Mesodermal cell (in vitro differentiated cells): ENCODE measurements at regions not wholly inside any gene's neighbourhood (a gene's known extent, or its start where the extent isn't known, plus 50 kb on each side); places are given as distances from the start of the nearest gene placed in this dataset.

ENCODE experiments used
- H3K27ac ChIP-seq: 2 replicates; pipeline ENCODE4 v1.7.0; 2013; ENCODE audit warnings: mild to moderate bottlenecking, low read depth, low read length, moderate library complexity; ENCODE audit not compliant: severe bottlenecking
- H3K36me3 ChIP-seq: 2 replicates; pipeline ENCODE4 v1.7.1; 2013; ENCODE audit warnings: mild to moderate bottlenecking, low read length, moderate library complexity; ENCODE audit not compliant: control insufficient read depth, insufficient read depth
- H3K4me1 ChIP-seq: one replicate; pipeline ENCODE4 v1.7.1; 2013; ENCODE audit warnings: mild to moderate bottlenecking, low read length; ENCODE audit not compliant: insufficient read depth, control insufficient read depth, poor library complexity, severe bottlenecking
- H3K4me3 ChIP-seq: 2 replicates; pipeline ENCODE4 v1.7.0; 2013; ENCODE audit warnings: low read length, control low read depth, mild to moderate bottlenecking; ENCODE audit not compliant: insufficient read depth, poor library complexity, severe bottlenecking; ENCODE audit errors: extremely low read depth
- H3K9me3 ChIP-seq: 2 replicates; pipeline ENCODE4 v1.7.1; 2013; ENCODE audit warnings: mild to moderate bottlenecking, low read length, moderate library complexity; ENCODE audit not compliant: control insufficient read depth
- WGBS, 2 experiments: methylation state at CpG; one replicate each; pipeline ENCODE4 v1.1.5; 2013; ENCODE audit warnings: missing lambda C conversion rate in 2 of 2; ENCODE audit not compliant: insufficient coverage in 2 of 2; 5-methylcytosine and 5-hydroxymethylcytosine counted together

GRCh38 chr5:89280103-89281037 is 397.4 kb upstream of the MEF2C start:
- Histone ChIP-seq H3K9me3 (no peaks in the 10 kb centered on the region), H3K4me1 (peaks cover 12% of the 10 kb centered on the region), H3K36me3 (no peaks in the 10 kb centered on the region), H3K4me3 (no peak overlapping the region), H3K27ac (no peak overlapping the region)
- WGBS, 2 experiments, result no CpG with 5 or more reads among the region's 2 CpGs

DNA sequence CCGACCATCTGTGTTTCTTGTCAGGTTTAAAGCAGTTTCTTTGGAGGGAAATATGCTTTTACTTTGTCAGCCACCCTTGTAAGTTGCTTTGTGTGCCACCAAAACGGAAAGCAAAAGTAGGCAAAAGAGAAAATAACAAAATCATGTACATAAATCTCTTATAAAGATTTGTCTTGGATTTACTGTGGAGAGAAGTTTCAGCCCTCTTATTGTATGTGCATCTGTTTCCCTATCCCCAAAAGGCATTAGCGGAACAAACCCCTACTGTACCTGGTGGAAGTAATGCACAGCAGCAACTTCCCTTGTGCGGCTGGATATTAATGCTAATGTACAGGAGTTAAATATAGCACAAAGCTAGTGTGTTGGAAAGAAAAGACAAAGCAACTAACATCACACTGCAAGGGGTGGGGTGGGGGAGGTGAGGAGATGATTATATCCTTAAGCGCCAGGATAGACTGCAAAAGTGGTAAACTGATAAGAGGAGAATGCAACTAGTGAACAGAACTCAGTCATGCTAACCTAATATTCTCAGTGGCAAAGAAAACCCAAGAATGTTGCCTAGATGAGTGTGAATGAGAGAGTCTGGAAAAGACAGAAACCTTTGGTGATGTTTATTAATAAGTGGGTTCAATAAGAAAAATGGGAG is 396.5 kb upstream of the MEF2C start:
- no peak overlapping the region for H3K27ac ChIP-seq
- no peak overlapping the region for H3K4me3 ChIP-seq
- peaks cover 12% of the 10 kb centered on the region for H3K4me1 ChIP-seq
- no peaks in the 10 kb centered on the region for H3K36me3 ChIP-seq
- WGBS, 2 experiments, result no CpG with 5 or more reads among the region's 5 CpGs
- no peaks in the 10 kb centered on the region for H3K9me3 ChIP-seq

DNA sequence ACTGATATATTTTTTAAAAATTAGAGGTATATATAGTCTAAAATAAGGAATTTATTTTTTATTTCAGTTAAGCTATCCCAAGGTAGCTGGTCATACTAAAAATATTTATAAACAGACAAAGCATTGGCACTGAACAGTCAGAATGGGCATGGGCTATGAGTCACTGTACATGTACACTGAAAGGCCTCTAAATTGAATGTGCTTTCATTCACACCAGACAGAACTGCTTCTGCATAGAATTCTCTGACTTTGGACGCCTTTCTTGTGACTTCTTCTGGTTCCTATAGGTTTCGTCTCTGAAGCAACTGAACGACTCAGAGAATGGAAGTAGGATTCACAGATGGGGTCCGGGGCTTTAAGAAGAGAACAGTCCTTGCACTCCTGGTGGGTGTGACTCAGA is 394.8 kb upstream of the MEF2C start:
- 89 to 94% methylated on average over 3 to 4 of the region's 4 CpGs for WGBS, 2 experiments
- Histone ChIP-seq H3K36me3 (no peaks in the 10 kb centered on the region), H3K4me3 (no peak overlapping the region), H3K27ac (no peak overlapping the region), H3K4me1 (peaks cover 12% of the 10 kb centered on the region), H3K9me3 (no peaks in the 10 kb centered on the region)

DNA sequence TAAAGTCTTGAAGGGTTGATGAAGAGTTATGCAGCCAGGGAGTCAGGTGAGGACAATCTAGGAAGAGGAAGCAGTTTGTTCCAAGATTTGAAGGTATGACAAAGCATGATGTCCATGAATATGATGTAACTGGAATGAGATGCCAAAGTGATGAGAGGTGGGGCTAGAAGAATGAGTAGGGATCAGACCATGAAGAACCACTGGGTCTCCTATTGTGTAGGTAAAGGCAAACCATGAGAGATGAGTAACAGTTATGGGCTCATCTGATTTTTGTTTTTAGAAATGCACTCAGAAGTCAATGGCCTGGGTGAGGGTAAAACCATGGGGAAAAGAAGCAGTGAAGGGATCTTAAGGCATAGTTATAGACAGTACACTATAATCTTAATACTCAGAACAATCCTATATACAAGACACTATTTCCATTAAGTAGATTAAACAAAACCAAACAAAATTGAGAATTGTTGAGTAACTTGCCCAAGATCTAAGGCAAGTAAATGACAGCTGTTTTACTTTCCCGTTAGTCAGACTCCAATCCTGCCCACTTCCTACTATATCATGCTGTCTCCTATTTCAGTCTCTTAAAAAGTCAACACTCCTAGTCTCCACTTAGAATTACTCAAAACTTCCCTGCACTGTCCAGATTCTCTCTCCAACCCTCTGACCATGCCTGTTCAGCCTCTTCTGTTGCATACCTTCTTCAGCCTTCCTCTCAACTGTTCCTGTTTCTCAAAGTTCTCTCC is 393.8 kb upstream of the MEF2C start:
- Histone ChIP-seq H3K4me3 (no peak overlapping the region), H3K4me1 (peaks cover 4% of the 10 kb centered on the region), H3K36me3 (no peaks in the 10 kb centered on the region), H3K9me3 (no peaks in the 10 kb centered on the region), H3K27ac (no peak overlapping the region)
- 89 to 92% methylated on average over 1 of the region's 1 CpG for WGBS, 2 experiments

DNA sequence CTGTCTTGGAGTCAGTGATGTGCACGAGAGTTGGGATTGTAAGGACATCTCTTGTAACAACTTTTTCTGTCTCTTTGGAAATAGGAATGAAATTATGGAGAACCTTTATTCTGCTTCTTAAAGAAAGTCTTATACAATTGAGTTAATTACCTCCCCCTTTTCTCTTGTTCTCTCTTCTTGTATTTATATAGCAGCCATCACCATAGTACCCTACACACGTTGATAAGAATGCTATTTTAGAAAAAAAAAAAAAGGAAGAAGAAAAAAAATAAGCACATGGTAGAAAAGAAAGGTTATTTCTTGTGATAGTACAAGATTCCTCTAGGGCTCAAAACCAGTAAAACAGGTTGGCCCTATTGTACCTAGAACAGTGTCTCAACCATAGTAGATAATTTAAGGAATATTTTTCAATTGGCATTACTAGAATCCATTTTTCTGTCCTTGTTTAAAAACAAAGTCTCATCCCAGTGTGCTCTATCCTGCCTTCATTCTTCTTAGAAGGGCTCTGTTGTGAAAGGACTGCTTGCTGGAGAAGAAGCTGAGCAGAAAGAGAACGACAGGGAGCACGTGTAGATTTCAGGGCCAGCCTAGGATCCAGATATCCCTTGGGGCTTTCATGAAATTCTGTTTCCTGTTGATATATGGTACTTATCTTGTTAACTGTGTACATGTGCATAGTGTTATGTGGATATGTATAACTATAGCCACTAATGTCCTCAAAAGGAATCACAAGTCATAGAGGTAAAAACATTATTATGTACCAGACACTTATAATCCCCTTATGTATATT is 392.3 kb upstream of the MEF2C start:
- H3K4me1 ChIP-seq, result no peaks in the 10 kb centered on the region
- no peak overlapping the region for H3K4me3 ChIP-seq
- 80 to 100% methylated on average over 1 to 2 of the region's 4 CpGs for WGBS, 2 experiments
- no peaks in the 10 kb centered on the region for H3K9me3 ChIP-seq
- no peak overlapping the region for H3K27ac ChIP-seq
- H3K36me3 ChIP-seq, result no peaks in the 10 kb centered on the region

DNA sequence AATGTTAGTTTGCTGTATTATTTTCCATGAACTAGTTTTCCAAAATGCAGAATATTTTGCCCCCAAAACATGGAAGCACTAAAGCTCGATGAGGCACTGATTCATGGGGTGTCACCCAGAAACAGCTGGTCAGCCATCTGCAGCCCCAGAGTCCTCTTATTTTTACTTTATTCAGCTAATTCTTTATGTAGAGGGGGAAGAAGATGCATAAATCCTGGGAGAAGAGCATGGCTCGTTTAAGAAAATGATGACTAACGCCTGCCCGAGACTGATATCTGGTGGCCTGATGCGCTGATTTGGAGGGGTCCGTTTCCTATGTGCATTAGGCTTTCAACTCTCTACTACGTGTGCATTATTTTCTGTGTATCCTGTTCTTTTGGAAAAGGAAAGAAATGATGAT is 390.3 kb upstream of the MEF2C start:
- Histone ChIP-seq H3K4me3 (no peak overlapping the region), H3K36me3 (no peaks in the 10 kb centered on the region), H3K4me1 (no peaks in the 10 kb centered on the region), H3K9me3 (no peaks in the 10 kb centered on the region), H3K27ac (no peak overlapping the region)
- 80 to 100% methylated on average over 1 to 3 of the region's 7 CpGs for WGBS, 2 experiments

DNA sequence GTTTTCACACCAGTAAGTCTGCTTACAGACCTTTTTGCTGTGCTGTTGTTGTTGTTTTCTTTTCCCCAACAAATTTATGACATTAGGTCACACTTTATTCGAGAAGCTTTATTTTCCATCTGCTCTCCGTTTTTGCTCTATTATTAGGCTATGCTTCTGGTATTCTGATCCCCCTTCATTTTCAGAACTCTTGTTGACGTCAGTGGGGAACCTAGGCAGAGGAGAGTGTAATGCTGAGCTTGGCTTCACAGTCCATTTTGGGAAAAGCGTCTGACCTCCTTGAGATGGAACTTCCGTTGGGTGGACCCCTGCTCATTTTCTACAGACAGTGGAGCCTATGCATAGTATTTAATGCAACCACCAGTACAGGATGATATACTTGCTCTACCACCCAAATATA is 387.9 kb upstream of the MEF2C start:
- Histone ChIP-seq H3K4me1 (no peaks in the 10 kb centered on the region), H3K27ac (no peak overlapping the region), H3K4me3 (no peak overlapping the region), H3K36me3 (no peaks in the 10 kb centered on the region), H3K9me3 (no peaks in the 10 kb centered on the region)
- 95 to 100% methylated on average over 1 to 4 of the region's 5 CpGs for WGBS, 2 experiments

GRCh38 chr5:89269721-89270120 is 386.7 kb upstream of the MEF2C start:
- Histone ChIP-seq H3K4me1 (no peaks in the 10 kb centered on the region), H3K36me3 (no peaks in the 10 kb centered on the region), H3K9me3 (no peaks in the 10 kb centered on the region), H3K4me3 (no peak overlapping the region), H3K27ac (no peak overlapping the region)
- WGBS, 2 experiments, result 94 to 100% methylated on average over 3 to 5 of the region's 6 CpGs

GRCh38 chr5:89268460-89268859 is 385.5 kb upstream of the MEF2C start:
- H3K9me3 ChIP-seq, result no peaks in the 10 kb centered on the region
- no peaks in the 10 kb centered on the region for H3K4me1 ChIP-seq
- 100% methylated on average over 3 of the region's 4 CpGs; no CpG with 5 or more reads in 1 of the 2 experiments for WGBS, 2 experiments
- H3K4me3 ChIP-seq, result no peak overlapping the region
- no peak overlapping the region for H3K27ac ChIP-seq
- H3K36me3 ChIP-seq, result no peaks in the 10 kb centered on the region

- WGBS, 2 experiments, result no CpG with 5 or more reads among the region's 2 CpGs
- Histone ChIP-seq H3K9me3 (no peaks in the 10 kb centered on the region), H3K27ac (no peak overlapping the region), H3K4me1 (no peaks in the 10 kb centered on the region), H3K4me3 (no peak overlapping the region), H3K36me3 (no peaks in the 10 kb centered on the region)
Observed at GRCh38 chr5:89267788-89268187, 384.8 kb upstream of the MEF2C start.
